ENCODE measurements at regions not wholly inside any gene's neighbourhood (a gene's known extent, or its start where the extent isn't known, plus 50 kb on each side); places are given as distances from the start of the nearest gene placed in this dataset.

- Histone ChIP-seq H3K9ac (ENCODE audit: low read length) (no peak overlapping the region), H3K9me2 (ENCODE audit: low read depth, low read length) (no peaks in the 10 kb centered on the region), H3F3A (ENCODE audit: insufficient read depth, low read length) (no peaks in the 10 kb centered on the region), H3K4me3 (ENCODE audit: low read depth, low read length, poor library complexity, severe bottlenecking) (no peak overlapping the region), H2AFZ (ENCODE audit: low read length) (no peak overlapping the region), H3K36me3 (ENCODE audit: insufficient read depth, low read length) (no peaks in the 10 kb centered on the region), H3K79me2 (ENCODE audit: insufficient read depth, low read length) (no peaks in the 10 kb centered on the region), H3K27ac (ENCODE audit: low read depth, low read length, poor library complexity, severe bottlenecking) (no peak overlapping the region), H4K20me1 (ENCODE audit: insufficient read depth, low read length) (no peaks in the 10 kb centered on the region), H3K27me3 (ENCODE audit: insufficient read depth, low read length) (no peaks in the 10 kb centered on the region), H3K9me3 (ENCODE audit: low read length) (no peaks in the 10 kb centered on the region), H3K4me1 (ENCODE audit: insufficient read depth, low read length, severe bottlenecking) (no peaks in the 10 kb centered on the region), H3K4me2 (ENCODE audit: low read length) (no peak overlapping the region)
- TF ChIP-seq, protein P1, sequence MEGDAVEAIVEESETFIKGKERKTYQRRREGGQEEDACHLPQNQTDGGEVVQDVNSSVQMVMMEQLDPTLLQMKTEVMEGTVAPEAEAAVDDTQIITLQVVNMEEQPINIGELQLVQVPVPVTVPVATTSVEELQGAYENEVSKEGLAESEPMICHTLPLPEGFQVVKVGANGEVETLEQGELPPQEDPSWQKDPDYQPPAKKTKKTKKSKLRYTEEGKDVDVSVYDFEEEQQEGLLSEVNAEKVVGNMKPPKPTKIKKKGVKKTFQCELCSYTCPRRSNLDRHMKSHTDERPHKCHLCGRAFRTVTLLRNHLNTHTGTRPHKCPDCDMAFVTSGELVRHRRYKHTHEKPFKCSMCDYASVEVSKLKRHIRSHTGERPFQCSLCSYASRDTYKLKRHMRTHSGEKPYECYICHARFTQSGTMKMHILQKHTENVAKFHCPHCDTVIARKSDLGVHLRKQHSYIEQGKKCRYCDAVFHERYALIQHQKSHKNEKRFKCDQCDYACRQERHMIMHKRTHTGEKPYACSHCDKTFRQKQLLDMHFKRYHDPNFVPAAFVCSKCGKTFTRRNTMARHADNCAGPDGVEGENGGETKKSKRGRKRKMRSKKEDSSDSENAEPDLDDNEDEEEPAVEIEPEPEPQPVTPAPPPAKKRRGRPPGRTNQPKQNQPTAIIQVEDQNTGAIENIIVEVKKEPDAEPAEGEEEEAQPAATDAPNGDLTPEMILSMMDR (IDR thresholded peaks at IDR 0.05; ENCODE audit: low read length): no peak
- TF ChIP-seq EZH2 (IDR thresholded peaks at IDR 0.05; ENCODE audit: borderline replicate concordance, low read length): no peak
Observed at GRCh38 chr18:22486667-22487066, 69.0 kb upstream of the CTAGE1 start.

- Histone ChIP-seq H3K9me3 (ENCODE audit: low read length) (no peaks in the 10 kb centered on the region), H3K9me2 (ENCODE audit: low read depth, low read length) (no peaks in the 10 kb centered on the region), H3K9ac (ENCODE audit: low read length) (no peak overlapping the region), H3K4me1 (ENCODE audit: insufficient read depth, low read length, severe bottlenecking) (no peaks in the 10 kb centered on the region), H3K4me3 (ENCODE audit: low read depth, low read length, poor library complexity, severe bottlenecking) (no peak overlapping the region), H3F3A (ENCODE audit: insufficient read depth, low read length) (no peaks in the 10 kb centered on the region), H2AFZ (ENCODE audit: low read length) (no peak overlapping the region), H4K20me1 (ENCODE audit: insufficient read depth, low read length) (no peaks in the 10 kb centered on the region), H3K79me2 (ENCODE audit: insufficient read depth, low read length) (no peaks in the 10 kb centered on the region), H3K27me3 (ENCODE audit: insufficient read depth, low read length) (no peaks in the 10 kb centered on the region), H3K36me3 (ENCODE audit: insufficient read depth, low read length) (no peaks in the 10 kb centered on the region), H3K27ac (ENCODE audit: low read depth, low read length, poor library complexity, severe bottlenecking) (no peak overlapping the region), H3K4me2 (ENCODE audit: low read length) (no peak overlapping the region)
- TF ChIP-seq, protein P1 (IDR thresholded peaks at IDR 0.05; ENCODE audit: low read length): no peak
- no peak for TF ChIP-seq EZH2 (IDR thresholded peaks at IDR 0.05; ENCODE audit: borderline replicate concordance, low read length)
Observed at GRCh38 chr18:22488554-22488953, 70.8 kb upstream of the CTAGE1 start.

- H3K9me3 ChIP-seq (ENCODE audit: low read length): no peaks in the 10 kb centered on the region
- H3K4me2 ChIP-seq (ENCODE audit: low read length): no peak overlapping the region
- no peaks in the 10 kb centered on the region for H3K9me2 ChIP-seq (ENCODE audit: low read depth, low read length)
- no peak overlapping the region for H2AFZ ChIP-seq (ENCODE audit: low read length)
- TF ChIP-seq EZH2 (IDR thresholded peaks at IDR 0.05; ENCODE audit: borderline replicate concordance, low read length): no peak
- TF ChIP-seq, protein P1 (IDR thresholded peaks at IDR 0.05; ENCODE audit: low read length): no peak
- no peaks in the 10 kb centered on the region for H3K79me2 ChIP-seq (ENCODE audit: insufficient read depth, low read length)
- no peak overlapping the region for H3K27ac ChIP-seq (ENCODE audit: low read depth, low read length, poor library complexity, severe bottlenecking)
- no peaks in the 10 kb centered on the region for H4K20me1 ChIP-seq (ENCODE audit: insufficient read depth, low read length)
- no peak overlapping the region for H3K9ac ChIP-seq (ENCODE audit: low read length)
- H3K27me3 ChIP-seq (ENCODE audit: insufficient read depth, low read length): no peaks in the 10 kb centered on the region
- H3F3A ChIP-seq (ENCODE audit: insufficient read depth, low read length): no peaks in the 10 kb centered on the region
- no peaks in the 10 kb centered on the region for H3K4me1 ChIP-seq (ENCODE audit: insufficient read depth, low read length, severe bottlenecking)
- H3K4me3 ChIP-seq (ENCODE audit: low read depth, low read length, poor library complexity, severe bottlenecking): no peak overlapping the region
- no peaks in the 10 kb centered on the region for H3K36me3 ChIP-seq (ENCODE audit: insufficient read depth, low read length)
Observed at GRCh38 chr18:22489704-22490103, 72.0 kb upstream of the CTAGE1 start.
